Spleen (tissue), 7 donors: ENCODE measurements at regions not wholly inside any gene's neighbourhood (a gene's known extent, or its start where the extent isn't known, plus 50 kb on each side); places are given as distances from the start of the nearest gene placed in this dataset.

Source experiments
- POLR2A ChIP-seq, 3 donors: fragments of 450-650 bp; IDR thresholded peaks; one replicate each; pipeline ENCODE4 v1.5.1; 2017; ENCODE audit warnings: antibody characterized with exemption in 3 of 3, mild to moderate bottlenecking in 1 of 3
- POLR2AphosphoS5 ChIP-seq, 3 donors: sonication (generic); formaldehyde crosslinking; IDR thresholded peaks; one replicate each; pipeline ENCODE4 v1.5.1; 2017; ENCODE audit warnings: antibody characterized with exemption in 3 of 3
- TF ChIP-seq, protein P1 (sequence below), 11 experiments: fragments of 200-600 bp in 7 of 11; fragments of 450-650 bp in 4 of 11; sonication (generic) in 4 of 11; IDR thresholded peaks in 8 of 11; conservative IDR thresholded peaks in 3 of 11; 1 replicate in 7 of 11; 2 replicates in 4 of 11; pipeline versions ENCODE4 v1.4.0 to v1.8.0; 2016 to 2021; ENCODE audit warnings: antibody characterized with exemption in 11 of 11, inconsistent platforms in 4 of 11, mild to moderate bottlenecking in 1 of 11
- donor health status: DM: no; HTN: no; CAD: no; lungs with moderate emphysema.
- donor health status: DM: no; HTN: no; CAD: no.
- donor health status: DM: no; HTN: no; CAD: no.

DNA sequence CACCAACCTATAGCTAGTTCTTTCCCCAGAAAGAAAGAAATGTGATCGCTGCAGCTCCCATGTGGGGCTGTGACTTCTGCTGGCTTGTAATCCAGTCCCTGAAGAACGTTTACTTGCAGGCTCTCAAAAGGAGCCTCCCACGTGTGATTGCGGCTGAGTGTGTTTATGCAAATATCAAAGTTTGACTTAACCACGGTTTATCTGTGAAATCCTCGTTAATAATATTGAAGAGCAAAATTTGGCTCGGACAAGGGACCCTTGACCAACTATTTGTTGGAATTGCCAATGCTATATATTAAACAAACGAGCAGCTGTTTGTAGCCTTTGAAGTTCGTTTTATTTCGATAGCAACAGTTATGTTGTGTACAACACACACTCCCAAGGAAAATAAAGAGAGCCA lies 470.1 kb upstream of the NRP1 start:
- TF ChIP-seq, protein P1, sequence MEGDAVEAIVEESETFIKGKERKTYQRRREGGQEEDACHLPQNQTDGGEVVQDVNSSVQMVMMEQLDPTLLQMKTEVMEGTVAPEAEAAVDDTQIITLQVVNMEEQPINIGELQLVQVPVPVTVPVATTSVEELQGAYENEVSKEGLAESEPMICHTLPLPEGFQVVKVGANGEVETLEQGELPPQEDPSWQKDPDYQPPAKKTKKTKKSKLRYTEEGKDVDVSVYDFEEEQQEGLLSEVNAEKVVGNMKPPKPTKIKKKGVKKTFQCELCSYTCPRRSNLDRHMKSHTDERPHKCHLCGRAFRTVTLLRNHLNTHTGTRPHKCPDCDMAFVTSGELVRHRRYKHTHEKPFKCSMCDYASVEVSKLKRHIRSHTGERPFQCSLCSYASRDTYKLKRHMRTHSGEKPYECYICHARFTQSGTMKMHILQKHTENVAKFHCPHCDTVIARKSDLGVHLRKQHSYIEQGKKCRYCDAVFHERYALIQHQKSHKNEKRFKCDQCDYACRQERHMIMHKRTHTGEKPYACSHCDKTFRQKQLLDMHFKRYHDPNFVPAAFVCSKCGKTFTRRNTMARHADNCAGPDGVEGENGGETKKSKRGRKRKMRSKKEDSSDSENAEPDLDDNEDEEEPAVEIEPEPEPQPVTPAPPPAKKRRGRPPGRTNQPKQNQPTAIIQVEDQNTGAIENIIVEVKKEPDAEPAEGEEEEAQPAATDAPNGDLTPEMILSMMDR (IDR thresholded peaks at IDR 0.05 in 8 of 11, conservative IDR thresholded peaks at IDR 0.05 in 3 of 11), result no peak
- TF ChIP-seq POLR2A (IDR thresholded peaks at IDR 0.05), result no peak
- no peak for TF ChIP-seq POLR2AphosphoS5 (IDR thresholded peaks at IDR 0.05)
